ACHN (cell line): ENCODE measurements at regions not wholly inside any gene's neighbourhood (a gene's known extent, or its start where the extent isn't known, plus 50 kb on each side); places are given as distances from the start of the nearest gene placed in this dataset.

Experiments used
- DNase-seq: peaks from one replicate; pipeline ENCODE4 v3.0.0-alpha.2; 2015
- in situ Hi-C: cut with HindIII; loops from 2 replicates; pipeline ENCODE4 v1.10.0; 2017; ENCODE audit warnings: low sequenced_read_pairs, low pct_ligation_motif_present, low pct_unique_long_range_greater_than_20kb

DNA sequence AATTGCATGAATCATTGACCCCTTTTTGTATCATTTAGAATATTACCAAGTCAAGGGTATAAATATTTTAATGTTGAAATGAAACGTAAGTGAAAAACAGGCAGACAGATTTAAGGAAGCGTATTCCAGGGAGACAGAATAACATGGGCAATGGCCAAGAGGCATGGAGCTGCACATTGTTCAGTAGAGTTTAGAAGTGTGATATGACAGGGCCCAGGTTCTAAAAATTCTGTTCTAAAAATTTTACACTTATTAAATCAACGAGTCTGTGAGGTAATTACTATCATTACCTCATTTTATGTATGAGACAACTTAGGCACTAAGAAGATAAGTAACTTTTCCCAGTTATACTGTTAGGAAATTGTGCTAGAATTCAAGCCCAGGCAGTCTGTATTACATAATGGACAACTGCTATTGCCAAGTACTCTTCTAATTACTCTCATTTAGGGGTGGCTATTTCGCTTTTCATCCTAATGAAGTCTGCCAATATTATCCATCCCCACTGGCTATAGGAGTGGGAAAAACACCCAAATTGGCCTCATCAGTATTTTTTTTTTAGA lies 103.2 kb upstream of the NAV3 start:
- no peak for DNase-seq
- in situ Hi-C loops: no loop called here

GRCh38 chr12:77725611-77726010 lies 105.1 kb upstream of the NAV3 start:
- no peak for DNase-seq
- in situ Hi-C loops: no loop called here

DNA sequence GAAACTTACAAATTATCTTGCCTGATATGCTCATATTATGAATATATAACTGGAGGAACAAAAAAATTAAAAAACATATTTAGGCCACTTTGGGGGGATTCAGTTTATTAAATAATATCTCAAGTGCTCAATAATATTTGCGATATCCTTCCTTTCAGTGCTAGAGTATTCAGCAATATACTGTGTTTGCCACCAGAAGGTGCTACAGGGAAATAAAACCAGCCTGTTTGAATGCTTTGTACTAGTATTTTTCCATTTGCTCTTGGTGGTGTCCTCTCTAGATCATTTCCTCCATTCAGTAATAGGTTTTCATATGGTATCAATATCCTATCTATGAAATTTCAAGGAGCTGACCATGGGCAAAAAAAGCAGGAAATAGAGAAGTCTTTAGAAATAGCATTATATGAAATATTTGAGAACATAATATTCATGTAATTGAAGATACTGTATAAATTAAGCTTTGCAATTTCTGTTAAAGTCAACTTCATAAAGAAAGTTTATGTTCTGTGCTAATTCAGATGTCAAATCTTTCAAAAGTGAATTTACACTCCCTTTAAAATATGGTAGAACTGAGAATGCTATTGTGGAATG lies 106.2 kb upstream of the NAV3 start:
- in situ Hi-C loops: no loop called here

GRCh38 chr12:77723308-77723707 lies 107.4 kb upstream of the NAV3 start:
- in situ Hi-C loops: no loop called here

More for the DNA sequence above, 106.2 kb upstream of the NAV3 start:
- DNase-seq: peak; percentile 68

DNA sequence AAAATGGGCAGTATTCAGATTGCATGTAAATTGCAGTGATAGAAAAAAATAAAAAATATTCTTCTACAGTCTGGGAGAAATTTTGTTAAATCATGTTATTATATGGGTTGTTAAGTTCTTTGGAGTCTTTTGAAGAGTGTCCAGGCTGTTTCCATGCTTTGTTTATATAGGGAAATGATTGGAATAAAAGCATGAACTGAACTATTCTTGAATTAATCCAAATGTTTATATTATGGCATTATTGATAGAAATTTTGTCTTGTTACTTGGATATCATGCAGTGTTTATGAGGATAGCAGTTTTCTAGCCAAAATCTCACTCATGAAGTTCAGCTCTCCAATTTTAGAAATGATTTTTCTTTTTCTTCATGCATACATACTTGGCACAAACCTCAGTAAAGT lies 108.2 kb upstream of the NAV3 start:
- in situ Hi-C loops: no loop called here

More at GRCh38 chr12:77723308-77723707, 107.4 kb upstream of the NAV3 start:
- no peak for DNase-seq

GRCh38 chr12:77720258-77720657 lies 110.4 kb upstream of the NAV3 start:
- in situ Hi-C loops: no loop called here
- peak; percentile 21 for DNase-seq

More for the DNA sequence above, 108.2 kb upstream of the NAV3 start:
- no peak for DNase-seq

DNA sequence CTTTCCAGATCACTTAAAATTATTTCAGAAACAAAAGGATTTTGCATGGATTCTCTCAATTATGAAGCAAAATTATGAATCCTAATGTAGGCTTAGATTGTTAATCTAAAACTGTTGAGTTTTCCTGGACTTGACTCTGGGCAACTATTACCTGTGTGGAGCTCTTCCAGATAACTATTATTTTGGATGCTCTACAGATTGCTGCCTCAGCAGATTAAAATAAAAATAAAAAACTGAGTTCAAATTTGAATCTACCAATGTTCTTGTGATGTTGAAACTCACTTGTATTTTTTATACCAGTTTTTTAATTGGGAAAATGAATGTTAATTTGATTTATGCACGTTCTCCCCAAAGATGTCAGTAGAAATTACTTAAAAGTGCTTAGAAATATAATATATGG lies 120.5 kb upstream of the NAV3 start:
- in situ Hi-C loops: no loop called here
- DNase-seq: no peak

DNA sequence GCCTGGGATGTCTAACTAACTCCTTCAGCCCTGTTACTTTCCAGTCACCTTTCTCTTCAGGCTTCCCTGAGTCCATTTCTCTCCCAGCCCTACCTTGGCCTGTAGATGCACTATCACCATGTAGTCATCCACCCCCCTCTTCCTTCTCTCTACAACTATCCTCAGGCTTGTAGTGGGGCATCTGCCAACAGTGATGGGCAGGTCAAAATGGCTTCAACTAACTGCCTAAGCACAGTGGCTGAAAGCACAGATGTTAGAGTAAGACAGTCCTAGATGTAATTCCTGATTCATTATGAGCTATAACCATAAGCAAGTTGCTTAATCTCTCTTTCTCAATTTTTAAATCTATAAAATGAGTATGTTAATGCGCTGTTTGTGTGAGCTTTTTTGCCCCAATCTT lies 133.6 kb upstream of the NAV3 start:
- in situ Hi-C loops: no loop called here

GRCh38 chr12:77696183-77696582 lies 134.5 kb upstream of the NAV3 start:
- in situ Hi-C loops: no loop called here
- no peak for DNase-seq

More for the DNA sequence above, 133.6 kb upstream of the NAV3 start:
- DNase-seq: no peak

DNA sequence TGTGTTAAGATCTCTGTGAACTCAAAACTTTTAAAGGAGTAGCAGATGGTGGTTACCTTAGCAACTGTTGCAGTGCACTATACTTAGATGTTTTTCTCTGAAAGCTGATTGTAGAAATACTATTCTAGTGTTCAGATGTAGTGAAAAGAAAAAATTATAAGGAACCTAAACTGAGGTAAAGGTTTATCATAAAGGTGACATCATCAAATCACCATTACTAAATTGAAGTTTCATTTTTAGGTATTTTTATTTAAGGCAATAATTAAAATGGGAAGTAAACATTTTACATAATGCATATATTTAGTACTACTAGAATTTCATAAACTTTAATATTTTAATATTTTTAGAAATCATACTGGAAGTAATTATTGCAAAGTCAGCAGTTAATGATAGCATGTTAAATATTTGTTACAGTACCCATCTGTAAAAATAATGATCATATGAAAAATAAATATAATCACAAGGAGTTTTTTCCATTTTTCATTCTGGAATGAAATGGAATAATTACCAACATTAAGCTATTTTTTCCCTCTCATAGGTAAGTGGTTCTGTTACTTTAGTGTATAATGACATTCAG lies 141.1 kb upstream of the NAV3 start:
- in situ Hi-C loops: no loop called here
- no peak for DNase-seq

- in situ Hi-C loops: no loop called here
- DNase-seq: no peak
Measured at GRCh38 chr12:77687321-77687720, 143.4 kb upstream of the NAV3 start.

- peak; percentile 38 for DNase-seq
- in situ Hi-C loops: no loop called here
Measured at GRCh38 chr12:77686760-77687159, 143.9 kb upstream of the NAV3 start.

DNA sequence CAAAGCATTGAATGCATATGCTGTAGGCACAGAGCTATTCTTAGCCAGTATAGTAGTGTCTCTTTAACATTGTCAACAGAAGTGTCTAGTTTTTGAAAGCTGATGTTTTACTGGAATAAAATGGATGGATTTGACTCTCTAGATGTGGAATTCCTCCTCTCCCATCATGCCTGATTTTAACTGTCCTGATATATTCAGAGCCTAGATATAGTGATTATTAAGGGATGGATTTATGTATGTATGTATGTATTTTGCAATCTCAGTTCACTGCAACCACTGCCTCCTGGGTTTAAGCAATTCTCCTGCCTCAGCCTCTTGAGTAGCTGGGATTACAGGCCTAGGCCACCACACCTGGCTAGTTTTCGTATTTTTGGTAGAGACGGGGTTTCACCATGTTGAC lies 144.8 kb upstream of the NAV3 start:
- no peak for DNase-seq
- in situ Hi-C loops: no loop called here

- DNase-seq: peak; percentile 83
- in situ Hi-C loops: no loop called here
Measured at GRCh38 chr12:77685112-77685511, 145.6 kb upstream of the NAV3 start.

DNA sequence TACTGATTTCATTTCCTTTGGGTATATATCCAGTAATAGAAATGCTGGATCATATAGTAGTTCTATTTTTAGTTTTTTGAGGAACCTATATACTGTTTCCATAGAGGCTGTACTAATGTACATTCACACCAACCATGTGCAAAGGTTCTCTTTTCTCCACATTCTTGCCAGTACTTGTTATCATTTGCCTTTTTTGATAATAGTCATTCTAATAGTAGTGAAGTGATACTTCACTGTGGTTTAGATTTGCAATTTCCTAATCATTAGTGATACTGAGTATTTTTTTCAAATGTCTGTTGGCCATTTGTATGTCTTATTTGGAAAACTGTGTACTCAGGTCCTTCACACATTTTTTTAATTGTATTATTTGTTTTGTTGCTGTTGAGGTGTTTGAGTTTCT lies 148.2 kb upstream of the NAV3 start:
- in situ Hi-C loops: no loop called here
- no peak for DNase-seq

DNA sequence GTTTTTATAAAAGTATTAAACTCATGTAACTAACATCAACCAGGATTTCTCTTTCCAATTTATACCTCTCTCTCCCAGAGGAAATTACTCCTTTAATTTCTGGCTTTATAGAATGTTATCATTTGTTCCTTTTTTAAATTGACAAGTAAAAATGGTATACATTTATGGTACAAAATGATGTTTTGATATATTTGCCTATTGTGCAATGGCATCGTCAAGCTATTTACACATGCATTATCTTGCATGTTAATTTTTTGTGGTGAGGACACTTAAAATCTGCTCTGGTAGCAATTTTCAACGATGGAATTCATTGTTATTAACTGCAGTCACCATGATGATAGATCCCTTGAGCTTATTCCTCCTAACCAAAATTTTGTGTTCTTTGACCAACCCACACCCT lies 149.0 kb upstream of the NAV3 start:
- DNase-seq: no peak
- in situ Hi-C loops: no loop called here

GRCh38 chr12:77679686-77680085 lies 151.0 kb upstream of the NAV3 start:
- in situ Hi-C loops: no loop called here
- no peak for DNase-seq

DNA sequence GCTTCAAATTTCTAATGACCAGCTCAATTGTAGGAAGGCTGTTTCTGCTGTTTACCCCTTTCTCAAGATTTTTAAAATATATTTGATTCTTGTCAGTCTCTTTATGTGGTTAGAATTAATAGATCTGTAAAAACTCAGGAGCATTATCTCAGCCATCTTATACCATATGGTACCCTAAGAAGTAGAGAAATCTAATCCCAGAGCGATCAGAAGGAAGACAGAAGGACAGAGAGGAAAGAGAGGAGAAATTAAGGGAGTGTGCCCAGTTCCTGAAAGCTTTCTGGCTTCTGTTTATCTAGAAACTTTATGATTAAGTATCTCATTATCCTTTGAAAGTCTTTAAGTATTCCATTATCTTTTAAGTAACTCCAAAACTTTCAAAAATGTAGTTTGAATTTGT lies 152.1 kb upstream of the NAV3 start:
- DNase-seq: no peak
- in situ Hi-C loops: no loop called here

GRCh38 chr12:77667101-77667500 lies 163.6 kb upstream of the NAV3 start:
- in situ Hi-C loops: no loop called here
- no peak for DNase-seq

GRCh38 chr12:77648716-77649115 lies 182.0 kb upstream of the NAV3 start:
- in situ Hi-C loops: no loop called here

More at GRCh38 chr12:77648716-77649115, 182.0 kb upstream of the NAV3 start:
- DNase-seq: no peak
